Left ventricle myocardium inferior (tissue), 1 donor: ENCODE measurements at regions not wholly inside any gene's neighbourhood (a gene's known extent, or its start where the extent isn't known, plus 50 kb on each side); places are given as distances from the start of the nearest gene placed in this dataset.

Source experiments
- DNase-seq: peaks from one replicate; pipeline ENCODE4 v3.0.0-alpha.2; 2020
- H3K27ac ChIP-seq: fragments of 200-600 bp; replicated peaks from 2 replicates; pipeline ENCODE4 v1.8.0; 2021
- H3K27me3 ChIP-seq: fragments of 200-600 bp; 2 replicates; pipeline ENCODE4 v1.8.0; 2021; ENCODE audit warnings: low read depth
- H3K36me3 ChIP-seq: fragments of 200-600 bp; 2 replicates; pipeline ENCODE4 v1.8.0; 2021
- H3K4me1 ChIP-seq: fragments of 200-600 bp; 2 replicates; pipeline ENCODE4 v1.8.0; 2021
- H3K4me3 ChIP-seq: fragments of 200-600 bp; 2 replicates; pipeline ENCODE4 v1.8.0; 2021; ENCODE audit warnings: mild to moderate bottlenecking, moderate library complexity
- H3K9me3 ChIP-seq: fragments of 200-600 bp; replicated peaks from 2 replicates; pipeline ENCODE4 v1.8.0; 2021
- CTCF ChIP-seq: fragments of 200-600 bp; IDR thresholded peaks from 2 replicates; pipeline ENCODE4 v1.8.0; 2021; ENCODE audit warnings: antibody characterized with exemption, mild to moderate bottlenecking, borderline replicate concordance
- intact Hi-C: fragments of 100-400 bp; cut with micrococcal nuclease; formaldehyde crosslinking; loops from one replicate; pipeline ENCODE4 v1.11.0; 2022
- donor health status: DM: no; HTN: yes; CAD: no; lungs with severe emphysema.

- Histone ChIP-seq H3K4me3 (no peak overlapping the region), H3K9me3 (peaks cover 19% of the 10 kb centered on the region), H3K27me3 (no peaks in the 10 kb centered on the region), H3K27ac (no peak overlapping the region), H3K4me1 (no peaks in the 10 kb centered on the region), H3K36me3 (no peaks in the 10 kb centered on the region)
- TF ChIP-seq CTCF: no peak
- intact Hi-C loops: no loop called here
- no peak for DNase-seq
Observed at GRCh38 chr13:65881561-65882155, 1348.5 kb downstream of the PCDH9 start.

GRCh38 chr13:65875031-65875430, 1355.1 kb downstream of the PCDH9 start:
- Histone ChIP-seq H3K36me3 (no peaks in the 10 kb centered on the region), H3K27ac (no peak overlapping the region), H3K4me1 (no peaks in the 10 kb centered on the region), H3K4me3 (no peak overlapping the region), H3K27me3 (no peaks in the 10 kb centered on the region), H3K9me3 (peaks cover 2% of the 10 kb centered on the region)
- no peak for TF ChIP-seq CTCF
- intact Hi-C loops: no loop called here
- no peak for DNase-seq

GRCh38 chr13:65872448-65872847, 1357.7 kb downstream of the PCDH9 start:
- intact Hi-C loops: no loop called here
- H3K4me1 ChIP-seq: no peaks in the 10 kb centered on the region

GRCh38 chr13:65868884-65869283, 1361.3 kb downstream of the PCDH9 start:
- no peaks in the 10 kb centered on the region for H3K27me3 ChIP-seq
- no peak for DNase-seq
- no peak overlapping the region for H3K27ac ChIP-seq
- H3K36me3 ChIP-seq: no peaks in the 10 kb centered on the region
- TF ChIP-seq CTCF: no peak
- intact Hi-C loops: no loop called here
- H3K4me1 ChIP-seq: no peaks in the 10 kb centered on the region
- no peaks in the 10 kb centered on the region for H3K9me3 ChIP-seq
- no peak overlapping the region for H3K4me3 ChIP-seq

More at GRCh38 chr13:65872448-65872847, 1357.7 kb downstream of the PCDH9 start:
- TF ChIP-seq CTCF: no peak
- no peaks in the 10 kb centered on the region for H3K9me3 ChIP-seq
- H3K27me3 ChIP-seq: no peaks in the 10 kb centered on the region
- no peak for DNase-seq
- no peak overlapping the region for H3K27ac ChIP-seq
- H3K4me3 ChIP-seq: no peak overlapping the region
- no peaks in the 10 kb centered on the region for H3K36me3 ChIP-seq

GRCh38 chr13:65868099-65868498, 1362.0 kb downstream of the PCDH9 start:
- no peak overlapping the region for H3K4me3 ChIP-seq
- H3K36me3 ChIP-seq: no peaks in the 10 kb centered on the region
- H3K4me1 ChIP-seq: no peaks in the 10 kb centered on the region
- no peaks in the 10 kb centered on the region for H3K27me3 ChIP-seq
- H3K27ac ChIP-seq: no peak overlapping the region
- DNase-seq: no peak
- no peak for TF ChIP-seq CTCF
- intact Hi-C loops: no loop called here
- no peaks in the 10 kb centered on the region for H3K9me3 ChIP-seq
